WTC11 (cell line): ENCODE measurements at regions not wholly inside any gene's neighbourhood (a gene's known extent, or its start where the extent isn't known, plus 50 kb on each side); places are given as distances from the start of the nearest gene placed in this dataset.

Source experiments
- AFF4 ChIP-seq: sonication (generic); formaldehyde crosslinking; IDR thresholded peaks from 2 replicates; pipeline ENCODE4 v1.8.1; 2023; ENCODE audit warnings: mild to moderate bottlenecking, missing genetic modification reagents, borderline replicate concordance
- AR ChIP-seq: fragments of 250-450 bp; sonication (Bioruptor Pico); IDR thresholded peaks from 2 replicates; pipeline ENCODE4 v1.9.0; 2021; ENCODE audit warnings: mild to moderate bottlenecking
- CTCF ChIP-seq: fragments of 200-600 bp; IDR thresholded peaks from 2 replicates; pipeline ENCODE4 v1.8.0; 2022; ENCODE audit warnings: antibody characterized with exemption
- FOXJ3 ChIP-seq: sonication (generic); formaldehyde crosslinking; IDR thresholded peaks from 2 replicates; pipeline ENCODE4 v1.9.0; 2021; ENCODE audit warnings: missing genetic modification reagents, mild to moderate bottlenecking, borderline replicate concordance
- JUN ChIP-seq: sonication (generic); formaldehyde crosslinking; IDR thresholded peaks from 2 replicates; pipeline ENCODE4 v1.8.0; 2023; ENCODE audit warnings: mild to moderate bottlenecking, missing genetic modification reagents
- KAT7 ChIP-seq: sonication (generic); formaldehyde crosslinking; IDR thresholded peaks from 2 replicates; pipeline ENCODE4 v1.8.1; 2023; ENCODE audit warnings: missing genetic modification reagents, mild to moderate bottlenecking, borderline replicate concordance
- STAT6 ChIP-seq: sonication (generic); formaldehyde crosslinking; conservative IDR thresholded peaks from 2 replicates; pipeline ENCODE4 v1.8.1; 2023; ENCODE audit warnings: mild to moderate bottlenecking, low read depth, missing genetic modification reagents, moderate library complexity
- TCF7 ChIP-seq: sonication (generic); formaldehyde crosslinking; IDR thresholded peaks from 2 replicates; pipeline ENCODE4 v1.8.0; 2022; ENCODE audit warnings: mild to moderate bottlenecking, low read depth, missing genetic modification reagents, moderate library complexity
- TEAD4 ChIP-seq: sonication (generic); formaldehyde crosslinking; IDR thresholded peaks from 2 replicates; pipeline ENCODE4 v1.8.0; 2022; ENCODE audit warnings: mild to moderate bottlenecking, missing genetic modification reagents
- TP53 ChIP-seq: sonication (generic); formaldehyde crosslinking; IDR thresholded peaks from 2 replicates; pipeline ENCODE4 v1.8.1; 2023; ENCODE audit warnings: mild to moderate bottlenecking, missing genetic modification reagents

GRCh38 chr7:54882694-54883093 is 123.7 kb upstream of the SEC61G start:
- TF ChIP-seq AR = no peak
- no peak for TF ChIP-seq FOXJ3 (CRISPR knock-in tag)
- no peak for TF ChIP-seq CTCF
- TF ChIP-seq AFF4 = no peak
- no peak for TF ChIP-seq TP53 (CRISPR knock-in tag)
- no peak for TF ChIP-seq JUN
- TF ChIP-seq TEAD4 (CRISPR knock-in tag) = no peak
- no peak for TF ChIP-seq STAT6 (CRISPR knock-in tag)
- no peak for TF ChIP-seq TCF7
- no peak for TF ChIP-seq KAT7
